Upper lobe of left lung (tissue), 6 donors: ENCODE measurements at regions not wholly inside any gene's neighbourhood (a gene's known extent, or its start where the extent isn't known, plus 50 kb on each side); places are given as distances from the start of the nearest gene placed in this dataset.

Source experiments
- ATAC-seq, 2 donors: fragments of 200-7000 bp; cut with Tn5 transposase; one replicate each; pipeline ENCODE4 v1.9.1; 2022; ENCODE audit warnings: mild to moderate bottlenecking in 2 of 2, moderate library complexity in 2 of 2; ENCODE audit not compliant: low FRiP score in 2 of 2
- DNase-seq, 2 donors: peaks; one replicate each; pipeline ENCODE4 v3.0.0-alpha.2; 2019 to 2020
- H3K27ac ChIP-seq, 4 donors: fragments of 200-600 bp; sonication (generic); one replicate each; pipeline ENCODE4 v1.5.1; 2016 to 2019
- H3K27me3 ChIP-seq, 4 donors: fragments of 200-600 bp; sonication (generic); one replicate each; pipeline ENCODE4 v1.5.1; 2017 to 2019
- H3K36me3 ChIP-seq, 4 donors: fragments of 200-600 bp; sonication (generic); one replicate each; pipeline ENCODE4 v1.5.1; 2016 to 2019
- H3K4me1 ChIP-seq, 4 donors: fragments of 200-600 bp; sonication (generic); one replicate each; pipeline ENCODE4 v1.5.1; 2018 to 2019
- H3K4me3 ChIP-seq, 4 donors: fragments of 200-600 bp; sonication (generic); one replicate each; pipeline ENCODE4 v1.5.1; 2017 to 2019; ENCODE audit warnings: mild to moderate bottlenecking in 2 of 4, moderate library complexity in 1 of 4
- H3K9me3 ChIP-seq, 4 donors: fragments of 200-600 bp; sonication (generic); one replicate each; pipeline ENCODE4 v1.5.1; 2018 to 2019
- EP300 ChIP-seq, 4 donors: sonication (generic); formaldehyde crosslinking; IDR thresholded peaks; one replicate each; pipeline ENCODE4 v1.5.1; 2017; ENCODE audit warnings: antibody characterized with exemption in 4 of 4, control low read depth in 2 of 4
- POLR2A ChIP-seq, 4 donors: fragments of 450-650 bp; IDR thresholded peaks; one replicate each; pipeline ENCODE4 v1.5.1; 2016 to 2017; ENCODE audit warnings: antibody characterized with exemption in 4 of 4, mild to moderate bottlenecking in 2 of 4
- POLR2AphosphoS5 ChIP-seq, 2 donors: sonication (generic); formaldehyde crosslinking; IDR thresholded peaks; one replicate each; pipeline ENCODE4 v1.5.1; 2017; ENCODE audit warnings: antibody characterized with exemption in 2 of 2
- WGBS, 2 donors: methylation state at CpG; one replicate each; pipeline ENCODE4 v1.1.5; 2017 to 2018; 5-methylcytosine and 5-hydroxymethylcytosine counted together
- TF ChIP-seq, protein P1 (sequence below), 6 experiments: fragments of 450-650 bp in 4 of 6; fragments of 200-600 bp in 2 of 6; sonication (generic) in 2 of 6; IDR thresholded peaks; one replicate each; pipeline ENCODE4 v1.5.1; 2016 to 2019; ENCODE audit warnings: antibody characterized with exemption in 6 of 6
- donor health status: DM: no; HTN: no; CAD: no; lungs with moderate emphysema.
- donor health status: DM: no; HTN: yes; CAD: no; lungs with severe emphysema.

- Histone ChIP-seq H3K27me3 (no peaks in the 10 kb centered on the region), H3K9me3 (no peaks in the 10 kb centered on the region), H3K4me1 (no peaks in the 10 kb centered on the region), H3K36me3 (no peaks in the 10 kb centered on the region), H3K4me3 (no peak overlapping the region), H3K27ac (no peak overlapping the region)
- DNase-seq (no peak), ATAC-seq (no peak)
- 78 to 83% methylated on average over 11 of the region's 11 CpGs for WGBS, 2 donors
- no peak for TF ChIP-seq POLR2AphosphoS5 (IDR thresholded peaks at IDR 0.05)
- TF ChIP-seq, protein P1, sequence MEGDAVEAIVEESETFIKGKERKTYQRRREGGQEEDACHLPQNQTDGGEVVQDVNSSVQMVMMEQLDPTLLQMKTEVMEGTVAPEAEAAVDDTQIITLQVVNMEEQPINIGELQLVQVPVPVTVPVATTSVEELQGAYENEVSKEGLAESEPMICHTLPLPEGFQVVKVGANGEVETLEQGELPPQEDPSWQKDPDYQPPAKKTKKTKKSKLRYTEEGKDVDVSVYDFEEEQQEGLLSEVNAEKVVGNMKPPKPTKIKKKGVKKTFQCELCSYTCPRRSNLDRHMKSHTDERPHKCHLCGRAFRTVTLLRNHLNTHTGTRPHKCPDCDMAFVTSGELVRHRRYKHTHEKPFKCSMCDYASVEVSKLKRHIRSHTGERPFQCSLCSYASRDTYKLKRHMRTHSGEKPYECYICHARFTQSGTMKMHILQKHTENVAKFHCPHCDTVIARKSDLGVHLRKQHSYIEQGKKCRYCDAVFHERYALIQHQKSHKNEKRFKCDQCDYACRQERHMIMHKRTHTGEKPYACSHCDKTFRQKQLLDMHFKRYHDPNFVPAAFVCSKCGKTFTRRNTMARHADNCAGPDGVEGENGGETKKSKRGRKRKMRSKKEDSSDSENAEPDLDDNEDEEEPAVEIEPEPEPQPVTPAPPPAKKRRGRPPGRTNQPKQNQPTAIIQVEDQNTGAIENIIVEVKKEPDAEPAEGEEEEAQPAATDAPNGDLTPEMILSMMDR (IDR thresholded peaks at IDR 0.05), result no peak
- TF ChIP-seq POLR2A (IDR thresholded peaks at IDR 0.05), result no peak
- no peak for TF ChIP-seq EP300 (IDR thresholded peaks at IDR 0.05)
Observed at GRCh38 chr17:34719569-34719968, 140.2 kb downstream of the TMEM132E start.

DNA sequence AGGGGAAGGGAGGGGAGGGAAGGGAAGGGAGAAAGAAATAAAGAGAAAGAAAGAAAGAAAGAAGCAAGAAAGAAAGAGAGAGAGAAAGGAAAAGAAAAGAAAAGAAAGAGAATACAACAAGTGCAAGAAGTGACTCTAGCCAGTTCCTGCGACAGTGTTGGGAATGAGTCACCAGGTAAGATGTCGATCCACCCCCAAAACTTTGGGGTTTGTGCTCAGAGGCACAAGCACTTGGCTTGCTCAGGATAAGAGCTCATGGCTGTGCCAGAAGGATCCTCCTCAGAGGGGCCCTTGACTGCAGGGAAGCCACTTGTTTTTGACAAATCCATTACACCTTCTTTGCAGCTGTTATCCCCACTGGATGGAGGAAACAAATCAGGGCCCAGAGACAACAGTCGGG, 137.7 kb downstream of the TMEM132E start:
- no peak for DNase-seq
- TF ChIP-seq POLR2A (IDR thresholded peaks at IDR 0.05) (no peak), EP300 (IDR thresholded peaks at IDR 0.05) (no peak), POLR2AphosphoS5 (IDR thresholded peaks at IDR 0.05) (no peak)
- TF ChIP-seq, protein P1 (IDR thresholded peaks at IDR 0.05), result no peak
- Histone ChIP-seq H3K4me1 (no peaks in the 10 kb centered on the region), H3K4me3 (no peak overlapping the region), H3K36me3 (no peaks in the 10 kb centered on the region), H3K27ac (no peak overlapping the region), H3K9me3 (no peaks in the 10 kb centered on the region), H3K27me3 (no peaks in the 10 kb centered on the region)
- 59 to 69% methylated on average over 3 of the region's 3 CpGs for WGBS, 2 donors
- no peak for ATAC-seq

DNA sequence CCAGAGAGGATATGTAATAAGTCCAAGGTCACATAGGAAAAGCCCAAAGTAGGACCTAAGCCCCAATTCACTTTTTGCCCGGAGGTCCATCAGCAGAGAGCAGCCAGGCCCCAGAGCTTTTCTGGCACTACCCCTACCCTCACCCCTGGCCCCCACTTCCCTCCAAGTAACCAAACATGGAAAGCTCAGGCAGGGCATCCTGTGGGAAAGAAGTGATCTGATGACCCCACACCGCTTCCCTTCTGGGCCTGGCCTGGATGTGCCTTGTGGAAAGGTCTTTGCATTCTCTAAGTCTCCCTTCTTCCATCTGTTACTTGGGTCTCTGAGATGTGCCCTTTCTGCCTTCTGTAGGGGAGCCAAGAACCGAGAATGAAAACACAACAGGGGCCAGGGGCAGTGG, 136.9 kb downstream of the TMEM132E start:
- Histone ChIP-seq H3K4me1 (no peaks in the 10 kb centered on the region), H3K27me3 (no peaks in the 10 kb centered on the region), H3K27ac (no peak overlapping the region), H3K36me3 (no peaks in the 10 kb centered on the region), H3K9me3 (no peaks in the 10 kb centered on the region), H3K4me3 (no peak overlapping the region)
- WGBS, 2 donors, result 80 to 83% methylated on average over 3 of the region's 3 CpGs
- TF ChIP-seq POLR2A (IDR thresholded peaks at IDR 0.05), result no peak
- TF ChIP-seq, protein P1 (IDR thresholded peaks at IDR 0.05), result no peak
- TF ChIP-seq EP300 (IDR thresholded peaks at IDR 0.05), result no peak
- TF ChIP-seq POLR2AphosphoS5 (IDR thresholded peaks at IDR 0.05), result no peak
- no peak for DNase-seq
- no peak for ATAC-seq

DNA sequence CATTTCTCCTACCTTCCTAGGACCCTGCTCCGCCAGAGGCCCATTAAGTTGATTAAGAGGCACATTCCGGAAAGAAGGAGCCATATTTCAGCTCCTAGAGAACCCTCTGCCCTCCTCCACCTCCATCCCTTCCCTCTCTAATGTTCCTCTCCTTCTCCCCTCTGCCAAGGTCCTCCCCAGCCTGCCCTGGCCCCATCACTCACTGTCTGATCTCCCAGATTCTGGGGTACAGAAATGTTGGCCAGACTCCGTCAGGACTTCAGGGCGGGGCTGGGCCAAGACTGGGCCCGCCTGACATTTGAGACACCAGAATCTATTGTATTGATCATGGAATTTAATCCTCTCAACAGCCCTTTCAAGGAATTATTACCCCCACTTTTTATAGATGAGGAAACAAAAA, 136.1 kb downstream of the TMEM132E start:
- ATAC-seq (no peak), DNase-seq (no peak)
- Histone ChIP-seq H3K27ac (no peak overlapping the region), H3K36me3 (no peaks in the 10 kb centered on the region), H3K4me1 (no peaks in the 10 kb centered on the region), H3K27me3 (no peaks in the 10 kb centered on the region), H3K4me3 (no peak overlapping the region), H3K9me3 (no peaks in the 10 kb centered on the region)
- WGBS, 2 donors, result 75 to 76% methylated on average over 5 of the region's 5 CpGs
- no peak for TF ChIP-seq POLR2A (IDR thresholded peaks at IDR 0.05)
- no peak for TF ChIP-seq EP300 (IDR thresholded peaks at IDR 0.05)
- no peak for TF ChIP-seq POLR2AphosphoS5 (IDR thresholded peaks at IDR 0.05)
- TF ChIP-seq, protein P1 (IDR thresholded peaks at IDR 0.05), result no peak
